Naive B cell (primary cell): ENCODE measurements at regions not wholly inside any gene's neighbourhood (a gene's known extent, or its start where the extent isn't known, plus 50 kb on each side); places are given as distances from the start of the nearest gene placed in this dataset.
A peak's percentile ranks its signal among the peaks of the same experiment; 100 is the strongest.

Source experiments
- ATAC-seq, 2 donors: fragments of 150-1000 bp; cut with Tn5 transposase; 2 replicates each; pipeline ENCODE4 v1.10.0; 2021; ENCODE audit warnings: low read depth in 2 of 2, mild to moderate bottlenecking in 2 of 2, moderate library complexity in 2 of 2
- DNase-seq: peaks from one replicate; pipeline ENCODE4 v3.0.0; 2022
- H3K27ac Mint-ChIP-seq, 6 donors: one replicate each; pipeline ENCODE4 v1.8.0; 2020 to 2022; ENCODE audit warnings: mild to moderate bottlenecking in 6 of 6, mixed read lengths in 6 of 6, moderate library complexity in 5 of 6, inconsistent platforms in 2 of 6
- H3K27me3 Mint-ChIP-seq, 3 donors: one replicate each; pipeline ENCODE4 v1.8.0; 2021 to 2022; ENCODE audit warnings: mixed read lengths in 3 of 3, mild to moderate bottlenecking in 1 of 3
- H3K36me3 Mint-ChIP-seq, 2 donors: one replicate each; pipeline ENCODE4 v1.8.0; 2020 to 2022; ENCODE audit warnings: mixed read lengths in 2 of 2, inconsistent platforms in 1 of 2, mild to moderate bottlenecking in 1 of 2
- H3K4me1 Mint-ChIP-seq, 3 donors: one replicate each; pipeline ENCODE4 v1.8.0; 2020 to 2022; ENCODE audit warnings: mixed read lengths in 3 of 3, inconsistent platforms in 1 of 3, mild to moderate bottlenecking in 1 of 3, moderate library complexity in 1 of 3
- H3K4me3 Mint-ChIP-seq, 8 donors: one replicate each; pipeline ENCODE4 v1.8.0; 2020 to 2022; ENCODE audit warnings: mild to moderate bottlenecking in 8 of 8, mixed read lengths in 8 of 8, moderate library complexity in 8 of 8, inconsistent platforms in 2 of 8
- H3K9me3 Mint-ChIP-seq, 7 donors: one replicate each; pipeline ENCODE4 v1.8.0; 2020 to 2022; ENCODE audit warnings: mixed read lengths in 7 of 7, mild to moderate bottlenecking in 5 of 7, inconsistent platforms in 2 of 7, moderate library complexity in 1 of 7

DNA sequence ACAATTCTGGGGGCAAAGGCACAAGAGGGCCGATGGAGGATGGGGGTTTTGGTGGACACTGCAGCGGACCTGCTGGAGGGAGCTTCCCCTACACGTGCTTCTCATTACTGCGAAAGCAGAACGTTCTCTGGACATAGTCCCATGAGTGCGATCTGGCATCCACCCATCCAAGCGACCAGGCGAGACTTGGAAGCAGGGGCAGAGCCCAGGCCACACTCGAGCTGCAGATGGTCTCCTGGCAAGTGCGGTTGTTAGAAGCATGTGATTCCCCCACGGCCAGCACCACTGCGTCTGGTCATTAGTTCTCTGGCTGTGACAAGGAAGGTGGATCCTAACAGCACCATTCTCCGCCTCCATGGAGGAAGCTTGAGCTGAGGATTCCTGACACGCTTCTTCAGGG lies 118.4 kb upstream of the TCERG1L start:
- Mint-ChIP-seq H3K27me3 (peaks cover 9 to 26% (median 12%) of the 10 kb centered on the region in 3 donors), H3K4me1 (no peaks in the 10 kb centered on the region), H3K27ac (peak overlapping the region in 1 of 6 donors; percentile 22), H3K9me3 (peaks cover 0 to 4% (median 0%) of the 10 kb centered on the region in 7 donors), H3K36me3 (no peaks in the 10 kb centered on the region), H3K4me3 (no peak overlapping the region)
- ATAC-seq (no peak), DNase-seq (no peak)

DNA sequence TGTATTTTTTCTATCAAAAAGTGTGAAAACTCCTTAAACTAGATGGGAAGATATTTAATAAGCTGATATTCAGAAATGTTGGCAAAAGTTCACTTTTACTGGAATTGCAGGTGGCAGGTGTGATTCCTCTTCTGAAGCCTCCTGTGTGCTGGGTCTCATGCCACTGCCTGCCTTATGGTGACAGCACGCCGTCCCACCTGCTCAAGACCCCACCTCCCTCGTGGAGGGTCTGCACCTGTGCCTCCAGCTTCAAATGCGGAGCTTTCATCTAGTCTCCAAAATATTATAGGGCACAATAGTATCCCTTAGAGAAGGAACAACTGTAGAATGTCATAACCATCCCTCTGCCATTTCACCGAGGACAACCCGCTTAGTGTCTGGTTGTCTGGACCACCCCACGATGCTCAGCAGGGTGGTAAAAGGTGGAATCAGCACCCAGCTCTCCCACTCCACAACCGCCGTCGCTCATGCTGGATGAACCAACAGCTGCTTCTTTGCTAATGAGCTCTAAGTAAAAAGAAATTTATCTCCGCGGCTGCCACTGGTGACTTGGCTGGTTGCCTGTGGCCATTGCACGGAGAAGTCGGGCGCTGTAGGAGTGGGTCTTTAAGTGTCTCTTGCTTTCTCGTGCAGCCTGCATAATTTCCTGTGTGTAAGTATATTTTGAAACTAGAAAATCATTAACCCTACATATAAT lies 119.3 kb upstream of the TCERG1L start:
- no peaks in the 10 kb centered on the region for H3K36me3 Mint-ChIP-seq
- H3K9me3 Mint-ChIP-seq = peaks cover 0 to 4% (median 0%) of the 10 kb centered on the region in 7 donors
- ATAC-seq (no peak), DNase-seq (no peak)
- peaks cover 9 to 26% (median 12%) of the 10 kb centered on the region in 3 donors for H3K27me3 Mint-ChIP-seq
- H3K4me3 Mint-ChIP-seq = no peak overlapping the region
- H3K27ac Mint-ChIP-seq = no peak overlapping the region
- no peaks in the 10 kb centered on the region for H3K4me1 Mint-ChIP-seq

DNA sequence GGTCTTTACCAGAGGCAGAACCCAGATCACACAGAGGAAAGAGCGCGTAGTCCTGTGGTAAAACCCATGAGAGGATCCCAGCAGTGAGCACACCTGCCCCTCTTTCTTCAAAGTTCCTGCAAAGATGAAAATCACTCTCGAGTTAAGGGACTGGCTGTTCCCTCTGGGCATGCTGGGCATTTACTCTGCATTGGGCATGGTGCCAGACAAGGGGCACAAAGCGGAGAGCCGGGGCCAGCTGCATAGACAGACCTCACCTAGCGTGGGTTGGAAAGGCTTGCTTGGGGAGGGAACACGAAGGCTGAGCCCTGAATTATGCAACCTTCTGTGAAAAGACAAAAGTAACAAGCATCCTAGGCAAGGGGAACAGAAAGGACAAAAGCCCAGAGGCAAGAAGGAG lies 120.0 kb upstream of the TCERG1L start:
- H3K27me3 Mint-ChIP-seq = peaks cover 9 to 26% (median 12%) of the 10 kb centered on the region in 3 donors
- H3K4me1 Mint-ChIP-seq = no peaks in the 10 kb centered on the region
- ATAC-seq = no peak
- H3K27ac Mint-ChIP-seq = peak overlapping the region in 1 of 6 donors; percentile 43
- no peak for DNase-seq
- no peaks in the 10 kb centered on the region for H3K36me3 Mint-ChIP-seq
- peaks cover 0 to 4% (median 0%) of the 10 kb centered on the region in 7 donors for H3K9me3 Mint-ChIP-seq
- H3K4me3 Mint-ChIP-seq = peak overlapping the region in 1 of 8 donors; percentile 44

DNA sequence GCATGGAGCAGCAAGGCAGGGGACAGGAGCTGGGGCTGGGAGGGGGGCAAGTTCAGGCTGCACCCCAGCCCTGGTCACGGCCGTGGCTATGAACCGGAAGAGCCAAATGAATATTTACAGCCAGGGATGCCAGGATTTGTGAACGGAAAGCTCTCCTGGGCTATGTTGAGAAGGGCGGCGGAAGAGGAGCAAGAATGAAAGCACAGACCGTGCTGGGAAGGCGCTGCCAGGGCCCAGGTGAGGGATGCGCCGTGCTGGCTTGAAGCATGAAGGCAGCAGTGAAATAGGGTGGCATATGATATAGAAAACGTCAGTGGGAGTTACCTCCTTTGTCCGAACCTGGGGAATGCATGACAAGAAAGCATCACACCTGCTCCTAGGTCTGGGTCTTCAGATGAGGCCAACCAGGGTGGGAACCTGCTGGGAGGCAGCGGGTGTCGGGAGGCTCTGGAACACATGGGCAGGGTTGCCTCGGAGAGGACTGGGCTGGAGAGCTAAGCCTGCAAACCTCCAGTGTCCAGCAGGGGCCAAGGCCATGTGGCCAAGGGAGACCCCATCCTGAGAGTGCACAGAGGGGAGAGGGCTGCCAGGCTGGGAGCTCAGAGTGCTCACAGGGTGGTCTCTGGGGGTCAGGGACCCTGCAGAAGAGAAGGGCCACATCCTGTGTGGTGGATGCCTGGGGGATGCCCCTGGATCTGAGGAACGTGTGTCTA lies 120.6 kb upstream of the TCERG1L start:
- no peak overlapping the region for H3K4me3 Mint-ChIP-seq
- H3K4me1 Mint-ChIP-seq = no peaks in the 10 kb centered on the region
- H3K27ac Mint-ChIP-seq = no peak overlapping the region
- H3K9me3 Mint-ChIP-seq = peaks cover 0 to 4% (median 0%) of the 10 kb centered on the region in 7 donors
- no peaks in the 10 kb centered on the region for H3K36me3 Mint-ChIP-seq
- ATAC-seq (no peak), DNase-seq (no peak)
- H3K27me3 Mint-ChIP-seq = peaks cover 9 to 26% (median 12%) of the 10 kb centered on the region in 3 donors

DNA sequence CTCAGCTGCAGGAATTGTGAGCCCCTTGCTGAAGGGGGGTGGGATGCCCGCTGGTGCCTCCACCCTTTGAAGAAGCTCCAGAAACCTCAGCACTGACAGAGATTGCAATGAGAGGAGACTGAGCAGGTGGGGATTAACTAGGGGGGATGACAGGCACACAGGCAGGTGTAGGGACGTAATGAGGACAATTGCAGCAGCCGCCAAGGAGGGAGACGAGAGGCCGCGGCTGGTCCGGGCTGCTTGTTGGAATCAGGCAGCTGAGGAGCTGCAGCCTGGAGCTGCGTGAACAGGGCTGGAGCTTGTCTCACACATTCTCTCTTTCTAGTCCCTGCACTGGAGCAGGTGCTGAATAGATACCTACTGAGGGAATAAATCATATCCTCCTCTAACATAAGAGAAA lies 122.0 kb upstream of the TCERG1L start:
- DNase-seq = no peak
- H3K27ac Mint-ChIP-seq = no peak overlapping the region
- no peaks in the 10 kb centered on the region for H3K36me3 Mint-ChIP-seq
- H3K27me3 Mint-ChIP-seq = peaks cover 9 to 26% (median 12%) of the 10 kb centered on the region in 3 donors
- no peaks in the 10 kb centered on the region for H3K4me1 Mint-ChIP-seq
- H3K4me3 Mint-ChIP-seq = no peak overlapping the region
- peaks cover 0 to 4% (median 0%) of the 10 kb centered on the region in 7 donors for H3K9me3 Mint-ChIP-seq
- ATAC-seq = no peak

DNA sequence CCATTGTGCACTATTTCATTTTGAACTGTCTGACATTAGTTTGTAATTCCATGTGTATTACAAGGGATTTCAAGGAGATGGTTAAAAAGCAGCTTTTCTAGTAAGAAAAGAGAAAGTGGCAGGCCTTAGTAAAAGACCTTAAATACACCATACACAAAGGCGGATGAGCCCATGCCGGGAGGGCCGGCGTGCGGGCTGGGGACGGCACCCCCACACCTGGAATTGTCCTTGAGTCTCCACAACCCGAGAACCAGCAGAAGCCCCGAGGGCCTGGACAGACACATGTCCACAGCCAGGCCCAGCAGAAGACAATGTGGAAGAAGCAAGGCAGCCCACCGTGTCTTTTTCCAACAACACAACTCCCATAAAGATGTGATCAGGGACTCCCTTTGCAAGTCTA lies 123.7 kb upstream of the TCERG1L start:
- Mint-ChIP-seq H3K9me3 (peaks cover 0 to 4% (median 0%) of the 10 kb centered on the region in 7 donors), H3K27me3 (peaks cover 12 to 20% (median 12%) of the 10 kb centered on the region in 3 donors), H3K27ac (no peak overlapping the region), H3K36me3 (no peaks in the 10 kb centered on the region), H3K4me3 (no peak overlapping the region), H3K4me1 (no peaks in the 10 kb centered on the region)
- no peak for DNase-seq
- ATAC-seq = no peak

DNA sequence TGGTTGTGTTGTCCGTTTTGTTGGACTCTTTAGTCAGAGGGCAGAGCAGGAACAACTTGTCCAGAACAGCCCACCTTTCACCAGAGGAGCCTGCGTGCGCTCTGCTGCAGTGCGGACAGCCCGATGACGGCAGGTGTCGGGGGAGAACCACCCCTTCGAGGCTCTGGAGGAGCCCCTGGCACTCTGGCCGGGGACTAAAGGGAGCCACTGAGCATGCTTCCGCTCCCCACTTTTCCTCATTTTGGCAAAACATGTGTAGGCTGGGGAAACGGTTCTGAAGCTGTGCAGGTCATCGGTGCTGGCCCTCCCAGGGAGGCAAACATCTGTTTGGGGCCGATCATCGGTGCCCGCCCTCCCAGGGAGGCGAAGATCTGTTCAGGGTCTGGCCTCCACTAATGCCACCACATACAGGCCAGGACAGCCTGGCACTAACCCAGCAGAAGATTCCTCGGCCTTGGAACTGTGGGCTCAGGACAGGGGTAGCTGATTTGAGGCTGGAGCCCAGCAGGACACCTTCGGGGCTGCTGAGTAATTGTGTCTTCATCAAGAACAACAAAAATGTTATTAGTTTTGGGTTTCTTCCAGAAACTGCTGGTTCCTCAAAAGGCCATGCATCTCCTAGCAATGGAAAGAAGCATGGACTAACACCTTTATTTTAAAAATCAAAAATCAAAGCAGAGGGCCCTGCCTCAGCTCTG lies 124.4 kb upstream of the TCERG1L start:
- H3K36me3 Mint-ChIP-seq = no peaks in the 10 kb centered on the region
- peaks cover 0 to 4% (median 0%) of the 10 kb centered on the region in 7 donors for H3K9me3 Mint-ChIP-seq
- peaks cover 7 to 20% (median 14%) of the 10 kb centered on the region in 3 donors for H3K27me3 Mint-ChIP-seq
- DNase-seq (no peak), ATAC-seq (no peak)
- no peak overlapping the region for H3K4me3 Mint-ChIP-seq
- H3K4me1 Mint-ChIP-seq = no peaks in the 10 kb centered on the region
- H3K27ac Mint-ChIP-seq = no peak overlapping the region

DNA sequence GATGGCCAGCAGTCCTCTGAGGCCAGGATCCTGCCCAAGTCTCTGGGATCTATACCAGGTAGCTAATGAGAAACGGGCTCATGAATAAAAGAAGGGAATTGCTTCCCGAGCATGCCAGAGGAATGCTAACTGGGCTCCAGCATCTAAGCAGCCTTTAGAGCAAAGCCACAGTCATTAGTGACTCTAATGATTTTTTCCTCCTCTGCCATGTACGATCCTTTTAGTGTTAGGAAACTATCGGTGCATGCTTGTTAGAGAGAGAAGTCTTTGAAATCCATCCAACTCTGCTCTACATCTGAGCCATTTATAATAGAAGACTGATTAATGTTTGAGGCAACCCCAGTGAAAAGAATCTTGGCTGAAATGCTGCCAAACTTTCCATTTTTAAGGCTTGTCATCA lies 124.9 kb upstream of the TCERG1L start:
- no peaks in the 10 kb centered on the region for H3K4me1 Mint-ChIP-seq
- H3K36me3 Mint-ChIP-seq = no peaks in the 10 kb centered on the region
- ATAC-seq (no peak), DNase-seq (no peak)
- no peak overlapping the region for H3K27ac Mint-ChIP-seq
- H3K4me3 Mint-ChIP-seq = no peak overlapping the region
- peaks cover 0 to 4% (median 0%) of the 10 kb centered on the region in 7 donors for H3K9me3 Mint-ChIP-seq
- peaks cover 7 to 24% (median 18%) of the 10 kb centered on the region in 3 donors for H3K27me3 Mint-ChIP-seq

DNA sequence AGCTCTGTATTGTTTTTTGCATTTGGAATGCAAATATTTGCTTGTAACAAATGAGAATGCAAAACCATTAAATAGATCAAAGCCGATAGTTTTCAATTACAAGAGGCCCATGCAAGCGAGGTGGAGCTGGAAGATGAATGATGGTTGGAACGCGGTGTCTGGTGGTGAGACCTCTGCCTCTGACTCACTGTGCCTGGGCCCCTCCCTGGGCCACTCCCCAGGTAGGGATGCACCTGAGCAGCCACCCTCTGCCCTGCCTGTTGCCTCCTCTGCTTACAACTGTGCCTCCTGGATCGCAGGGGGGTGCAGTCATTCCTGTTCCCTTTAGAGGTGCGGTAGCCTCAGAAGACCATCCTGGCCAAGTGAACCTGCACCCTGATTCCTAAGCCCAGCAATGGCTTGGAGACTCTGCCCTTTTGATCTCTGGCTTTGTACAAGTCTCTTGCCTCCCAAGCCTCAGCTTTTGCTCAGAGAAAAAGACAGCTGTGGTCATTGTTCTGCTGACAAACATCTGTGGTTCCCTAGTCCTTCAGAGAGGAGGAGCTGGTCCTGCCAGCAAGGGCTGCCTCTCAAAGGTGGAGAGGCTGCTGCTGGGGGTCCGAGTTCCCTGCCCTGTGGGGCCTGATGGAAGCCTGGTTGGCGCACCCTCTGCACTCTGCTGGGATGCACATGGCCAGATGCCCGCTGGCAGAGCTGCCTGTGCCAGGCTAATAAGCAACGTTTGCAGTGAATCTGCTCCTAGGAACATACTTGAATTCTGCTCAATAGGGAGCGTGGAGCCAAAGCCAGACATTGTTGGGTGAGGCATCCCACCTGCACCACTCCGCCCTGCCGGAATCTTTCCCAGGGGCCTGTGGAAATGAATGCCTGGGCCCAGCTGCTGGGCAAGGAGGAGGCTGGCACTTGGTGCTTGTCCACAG lies 126.3 kb upstream of the TCERG1L start:
- Mint-ChIP-seq H3K9me3 (no peaks in the 10 kb centered on the region), H3K36me3 (no peaks in the 10 kb centered on the region), H3K4me1 (peaks cover 0 to 7% (median 0%) of the 10 kb centered on the region in 3 donors), H3K27ac (no peak overlapping the region), H3K4me3 (no peak overlapping the region), H3K27me3 (peaks cover 7 to 24% (median 9%) of the 10 kb centered on the region in 3 donors)
- ATAC-seq (no peak), DNase-seq (no peak)

DNA sequence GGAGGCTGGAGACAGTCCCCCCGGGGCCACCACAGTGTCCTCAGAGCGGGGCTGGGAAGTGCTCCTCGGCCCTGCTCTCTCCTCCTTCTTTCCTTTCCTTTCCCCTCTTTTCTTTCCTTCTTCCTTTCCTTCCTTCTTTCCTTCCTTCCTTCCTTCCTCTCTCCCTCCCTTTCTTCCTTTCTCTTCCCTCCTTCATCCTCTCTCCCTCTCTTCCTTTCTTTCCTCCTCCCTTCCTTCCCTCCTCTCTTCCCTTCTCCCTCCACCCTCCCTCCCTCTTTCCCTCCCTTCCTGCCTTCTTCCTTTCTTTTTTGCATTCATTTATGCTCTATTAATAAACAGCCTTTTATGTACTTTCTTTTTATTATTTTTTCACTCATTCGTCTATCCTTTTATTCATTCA lies 127.1 kb upstream of the TCERG1L start:
- Mint-ChIP-seq H3K27ac (no peak overlapping the region), H3K36me3 (no peaks in the 10 kb centered on the region), H3K9me3 (no peaks in the 10 kb centered on the region), H3K27me3 (peaks cover 7 to 24% (median 9%) of the 10 kb centered on the region in 3 donors), H3K4me3 (no peak overlapping the region), H3K4me1 (peaks cover 0 to 7% (median 0%) of the 10 kb centered on the region in 3 donors)
- DNase-seq (no peak), ATAC-seq (no peak)

DNA sequence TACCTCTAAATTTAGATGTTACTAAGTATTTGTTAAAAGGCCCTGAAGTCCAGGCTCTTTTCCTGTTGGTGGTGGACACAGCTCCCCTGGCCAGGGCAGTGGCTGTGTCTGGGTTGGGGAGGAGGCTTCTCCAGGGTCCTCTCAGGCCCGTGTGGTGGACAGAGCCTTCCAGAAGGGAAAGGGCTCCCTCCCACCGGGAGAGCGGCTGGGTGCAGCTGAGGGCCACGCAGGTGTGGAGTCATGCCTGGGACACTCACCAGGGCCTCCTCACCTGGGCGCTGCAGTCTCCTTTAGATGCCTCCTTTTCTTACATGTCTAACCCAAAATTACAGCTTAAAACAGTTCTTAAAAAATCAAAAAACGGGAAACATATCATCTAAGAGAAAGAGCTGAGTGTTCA lies 128.2 kb upstream of the TCERG1L start:
- no peak for DNase-seq
- no peaks in the 10 kb centered on the region for H3K9me3 Mint-ChIP-seq
- H3K36me3 Mint-ChIP-seq = no peaks in the 10 kb centered on the region
- no peak for ATAC-seq
- H3K4me3 Mint-ChIP-seq = no peak overlapping the region
- peaks cover 7 to 24% (median 9%) of the 10 kb centered on the region in 3 donors for H3K27me3 Mint-ChIP-seq
- H3K4me1 Mint-ChIP-seq = peaks cover 0 to 7% (median 0%) of the 10 kb centered on the region in 3 donors
- H3K27ac Mint-ChIP-seq = no peak overlapping the region

DNA sequence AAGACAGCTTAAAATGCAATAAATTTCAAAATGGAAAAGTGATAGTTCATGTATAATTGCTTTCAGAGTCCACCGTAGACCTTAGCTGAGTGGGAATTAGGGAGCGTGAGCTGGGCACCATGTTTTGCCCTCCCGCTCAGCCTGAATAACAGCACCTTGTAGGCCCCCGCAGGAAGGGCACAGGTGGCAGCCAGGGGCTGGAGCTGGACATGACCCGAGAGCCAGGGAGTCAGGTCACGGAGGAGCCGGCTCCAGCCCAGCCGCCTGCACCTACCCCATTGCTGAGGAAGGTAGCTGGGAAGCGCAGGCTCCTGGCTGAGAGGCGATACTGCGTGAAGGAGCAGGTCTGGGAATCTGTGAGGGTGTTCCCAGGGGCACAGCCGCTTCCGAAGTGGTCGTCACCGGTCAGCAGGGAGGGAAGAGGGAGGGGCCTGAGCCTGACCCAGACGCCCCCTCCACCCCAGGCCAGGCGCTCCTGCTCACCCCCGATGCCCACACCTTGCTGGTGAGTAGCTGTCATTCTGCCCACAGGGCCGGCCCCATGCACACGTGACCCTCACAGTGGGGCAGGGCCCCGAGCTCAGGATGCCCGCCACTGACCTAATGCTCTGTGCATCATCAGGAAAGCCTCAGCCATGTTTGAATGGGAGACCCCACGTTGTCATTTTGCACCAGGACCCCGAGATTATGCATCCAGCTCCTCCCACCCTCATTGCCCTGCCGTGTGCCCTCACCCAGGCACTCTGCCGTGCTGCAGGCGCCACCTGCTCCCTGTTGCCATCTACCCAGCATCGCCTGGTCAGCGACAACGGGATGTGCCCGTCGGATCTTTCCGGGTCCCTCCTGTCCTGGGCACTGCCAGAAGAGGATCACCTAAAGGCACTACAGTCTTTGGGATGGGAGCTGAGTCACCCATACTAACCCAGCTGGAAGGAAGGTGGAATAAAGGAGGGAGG lies 129.2 kb upstream of the TCERG1L start:
- Mint-ChIP-seq H3K36me3 (no peaks in the 10 kb centered on the region), H3K9me3 (no peaks in the 10 kb centered on the region), H3K4me3 (peak overlapping the region in 1 of 8 donors; percentile 35), H3K4me1 (peaks cover 0 to 7% (median 0%) of the 10 kb centered on the region in 3 donors), H3K27me3 (peaks cover 7 to 24% (median 9%) of the 10 kb centered on the region in 3 donors), H3K27ac (no peak overlapping the region)
- DNase-seq (no peak), ATAC-seq (no peak)
